IMR-90 (cell line): ENCODE measurements at regions not wholly inside any gene's neighbourhood (a gene's known extent, or its start where the extent isn't known, plus 50 kb on each side); places are given as distances from the start of the nearest gene placed in this dataset.

Experiments used
- ATAC-seq: fragments of 200-7000 bp; cut with Tn5 transposase; 2 replicates; pipeline ENCODE4 v1.9.1; 2020; ENCODE audit warnings: low read depth, mild to moderate bottlenecking, moderate library complexity
- BruUV-seq: library from RNA; stranded (reverse); fragments of 400-500 nt; replicated peaks from 2 replicates; lab custom pipeline; 2021; lab: Mats Ljungman, UMichigan
- CTCF ChIA-PET: fragments of 300-600 bp; formaldehyde crosslinking; extraction: SDS; loops from one replicate; lab custom pipeline; 2021; ENCODE audit warnings: antibody characterized with exemption; lab: Yijun Ruan, JAX
- POLR2A ChIA-PET: fragments of 300-600 bp; sonication (Branson Sonifier 250); formaldehyde crosslinking; loops from one replicate; lab custom pipeline; 2022; ENCODE audit warnings: antibody characterized with exemption; ENCODE audit not compliant: unreplicated experiment; lab: Charles Lee
- DNase-seq: peaks from one replicate; pipeline ENCODE4 v3.0.0; 2013
- H2AFZ ChIP-seq: replicated peaks from 2 replicates; pipeline ENCODE3; 2013; ENCODE audit warnings: low read length, mild to moderate bottlenecking; ENCODE audit not compliant: poor library complexity
- H2AK5ac ChIP-seq: 2 replicates; pipeline ENCODE4 v1.6.1; 2013; ENCODE audit warnings: low read depth, low read length, inconsistent platforms
- H2AK9ac ChIP-seq: replicated peaks from 2 replicates; pipeline ENCODE3; 2013; ENCODE audit warnings: mild to moderate bottlenecking, low read depth, low read length, moderate library complexity; ENCODE audit not compliant: poor library complexity
- H2BK120ac ChIP-seq: 2 replicates; pipeline ENCODE4 v1.6.1; 2013; ENCODE audit warnings: low read depth, low read length, inconsistent platforms
- H2BK15ac ChIP-seq: 3 replicates; pipeline ENCODE4 v1.6.1; 2013; ENCODE audit warnings: low read depth, low read length, inconsistent platforms
- H2BK20ac ChIP-seq: 2 replicates; pipeline ENCODE4 v1.6.1; 2013; ENCODE audit warnings: low read depth, mild to moderate bottlenecking, inconsistent platforms, low read length, moderate library complexity
- H2BK5ac ChIP-seq: 2 replicates; pipeline ENCODE4 v1.6.1; 2013; ENCODE audit warnings: mild to moderate bottlenecking, low read depth, low read length, inconsistent platforms; ENCODE audit not compliant: poor library complexity, severe bottlenecking
- H3K14ac ChIP-seq: replicated peaks from 2 replicates; pipeline ENCODE4 v1.6.1; 2013; ENCODE audit warnings: low read depth, low read length, inconsistent platforms
- H3K18ac ChIP-seq: 2 replicates; pipeline ENCODE4 v1.6.1; 2013; ENCODE audit warnings: low read depth, low read length, control low read depth
- H3K23ac ChIP-seq: 2 replicates; pipeline ENCODE4 v1.6.1; 2013; ENCODE audit warnings: low read depth, low read length, inconsistent platforms
- H3K27ac ChIP-seq: 2 replicates; pipeline ENCODE4 v1.5.1; 2013; ENCODE audit warnings: mild to moderate bottlenecking, control low read depth, low read length; ENCODE audit not compliant: insufficient read depth
- H3K27me3 ChIP-seq: 2 replicates; pipeline ENCODE4 v1.6.1; 2013; ENCODE audit warnings: low read length; ENCODE audit not compliant: control insufficient read depth, insufficient read depth
- H3K36me3 ChIP-seq: 2 replicates; pipeline ENCODE4 v1.6.1; 2013; ENCODE audit warnings: low read length, mixed read lengths; ENCODE audit not compliant: control insufficient read depth, insufficient read depth
- H3K4ac ChIP-seq: 2 replicates; pipeline ENCODE4 v1.6.1; 2013; ENCODE audit warnings: low read depth, low read length, inconsistent platforms
- H3K4me1 ChIP-seq: 2 replicates; pipeline ENCODE4 v1.6.1; 2013; ENCODE audit warnings: low read length, mixed read lengths; ENCODE audit not compliant: control insufficient read depth, insufficient read depth
- H3K4me2 ChIP-seq: 2 replicates; pipeline ENCODE4 v1.6.1; 2013; ENCODE audit warnings: low read depth, mild to moderate bottlenecking, control low read depth, low read length, moderate library complexity
- H3K4me3 ChIP-seq: 2 replicates; pipeline ENCODE4 v1.5.1; 2013; ENCODE audit warnings: low read depth, mild to moderate bottlenecking, control low read depth, low read length, moderate library complexity; ENCODE audit not compliant: insufficient read depth
- H3K56ac ChIP-seq: 2 replicates; pipeline ENCODE4 v1.6.1; 2013; ENCODE audit warnings: low read length, inconsistent platforms; ENCODE audit not compliant: insufficient read depth; ENCODE audit errors: extremely low read depth
- H3K79me1 ChIP-seq, 2 experiments: 2 replicates each; pipeline ENCODE4 v1.6.1; 2013; ENCODE audit warnings: low read length in 2 of 2, inconsistent platforms in 1 of 2, low read depth in 1 of 2
- H3K9ac ChIP-seq: 2 replicates; pipeline ENCODE4 v1.6.1; 2013; ENCODE audit warnings: low read depth, low read length, control low read depth
- H3K9me1 ChIP-seq: 2 replicates; pipeline ENCODE4 v1.6.1; 2013; ENCODE audit warnings: low read length, inconsistent platforms; ENCODE audit not compliant: insufficient read depth
- H3K9me3 ChIP-seq: 2 replicates; pipeline ENCODE4 v1.6.1; 2013; ENCODE audit warnings: low read length; ENCODE audit not compliant: control insufficient read depth, insufficient read depth
- H4K20me1 ChIP-seq: 2 replicates; pipeline ENCODE4 v1.6.1; 2013; ENCODE audit warnings: low read length, inconsistent platforms; ENCODE audit not compliant: insufficient read depth
- H4K5ac ChIP-seq: 2 replicates; pipeline ENCODE4 v1.6.1; 2013; ENCODE audit warnings: mild to moderate bottlenecking, low read depth, low read length, control low read depth
- H4K8ac ChIP-seq, 2 experiments: 2 replicates each; pipeline ENCODE4 v1.6.1; 2013; ENCODE audit warnings: low read depth in 2 of 2, low read length in 2 of 2, control low read depth in 1 of 2, inconsistent platforms in 1 of 2
- H4K91ac ChIP-seq: 2 replicates; pipeline ENCODE4 v1.6.1; 2013; ENCODE audit warnings: low read depth, low read length, inconsistent platforms; ENCODE audit not compliant: insufficient read depth
- BHLHE40 ChIP-seq: fragments of 150-350 bp; IDR thresholded peaks from 2 replicates; pipeline ENCODE4 v1.6.1; 2016; ENCODE audit warnings: mild to moderate bottlenecking, low read depth, low read length
- CEBPB ChIP-seq: IDR thresholded peaks from 2 replicates; pipeline ENCODE4 v1.6.1; 2012; ENCODE audit warnings: low read depth, low read length, improper control_type of control experiment
- CHD1 ChIP-seq: IDR thresholded peaks from 2 replicates; pipeline ENCODE4 v1.6.1; 2012; ENCODE audit warnings: low read depth, low read length, improper control_type of control experiment
- CTCF ChIP-seq: conservative IDR thresholded peaks from 2 replicates; pipeline ENCODE4 v1.5.1; 2012; ENCODE audit warnings: mild to moderate bottlenecking, low read depth, low read length, improper control_type of control experiment
- FOS ChIP-seq: fragments of 150-350 bp; IDR thresholded peaks from 2 replicates; pipeline ENCODE4 v1.6.1; 2016; ENCODE audit warnings: low read depth, low read length
- MAFK ChIP-seq: IDR thresholded peaks from 2 replicates; pipeline ENCODE4 v1.6.1; 2012; ENCODE audit warnings: low read depth, low read length, improper control_type of control experiment
- MAZ ChIP-seq: IDR thresholded peaks from 2 replicates; pipeline ENCODE4 v1.6.1; 2012; ENCODE audit warnings: low read depth, mild to moderate bottlenecking, low read length, improper control_type of control experiment, moderate library complexity, borderline replicate concordance
- MXI1 ChIP-seq: IDR thresholded peaks from 2 replicates; pipeline ENCODE4 v1.6.1; 2012; ENCODE audit warnings: low read depth, mild to moderate bottlenecking, low read length, moderate library complexity, borderline replicate concordance
- NFE2L2 ChIP-seq: fragments of 150-350 bp; IDR thresholded peaks from 2 replicates; pipeline ENCODE4 v1.6.1; 2016; ENCODE audit warnings: low read depth, mild to moderate bottlenecking, low read length
- POLR2A ChIP-seq: IDR thresholded peaks from 2 replicates; pipeline ENCODE4 v1.6.1; 2012; ENCODE audit warnings: mild to moderate bottlenecking, low read depth, low read length
- RAD21 ChIP-seq: IDR thresholded peaks from 2 replicates; pipeline ENCODE4 v1.6.1; 2012; ENCODE audit warnings: low read length, improper control_type of control experiment
- RCOR1 ChIP-seq: IDR thresholded peaks from 2 replicates; pipeline ENCODE4 v1.6.1; 2012; ENCODE audit warnings: mild to moderate bottlenecking, low read length, improper control_type of control experiment; ENCODE audit not compliant: insufficient replicate concordance
- RFX5 ChIP-seq: IDR thresholded peaks from 2 replicates; pipeline ENCODE4 v1.8.0; 2012; ENCODE audit warnings: low read depth, mild to moderate bottlenecking, low read length, moderate library complexity
- SMC3 ChIP-seq: fragments of 150-350 bp; IDR thresholded peaks from 2 replicates; pipeline ENCODE4 v1.6.1; 2016; ENCODE audit warnings: low read depth, mild to moderate bottlenecking, antibody characterized with exemption, low read length, moderate library complexity
- USF2 ChIP-seq: fragments of 150-350 bp; IDR thresholded peaks from 2 replicates; pipeline ENCODE4 v1.6.1; 2017; ENCODE audit warnings: mild to moderate bottlenecking, antibody characterized with exemption, low read length, low read depth
- WGBS, 2 experiments: methylation state at CpG; one replicate each; pipeline versions ENCODE4 v1.1.5 to v1.1.7; 2013; ENCODE audit warnings: missing lambda C conversion rate in 2 of 2; ENCODE audit not compliant: insufficient read length in 1 of 2; ENCODE audit errors: extremely low coverage in 2 of 2; 5-methylcytosine and 5-hydroxymethylcytosine counted together
- dilution Hi-C: fragments of 300-500 bp; cut with HindIII; formaldehyde crosslinking; loops from one replicate; pipeline ENCODE4 v1.14.3; 2018; ENCODE audit warnings: low sequenced_read_pairs; ENCODE audit not compliant: unreplicated experiment
- in situ Hi-C: fragments of 300-500 bp; cut with MboI; formaldehyde crosslinking; loops from 3 replicates; pipeline ENCODE4 v1.14.3; 2019; ENCODE audit warnings: low sequenced_read_pairs, inconsistent platforms, mixed read lengths
- intact Hi-C: fragments of 100-400 bp; cut with micrococcal nuclease; formaldehyde crosslinking; loops from 2 replicates; pipeline ENCODE4 v1.10.0; 2022
- TF ChIP-seq, protein P1 (sequence below): fragments of 150-350 bp; IDR thresholded peaks from 2 replicates; pipeline ENCODE4 v1.6.1; 2016; ENCODE audit warnings: low read depth, mild to moderate bottlenecking, low read length, moderate library complexity, borderline replicate concordance

GRCh38 chr12:127819056-127819455 lies 447.9 kb upstream of the TMEM132C start:
- Histone ChIP-seq H3K18ac (no peak overlapping the region), H4K91ac (no peak overlapping the region), H3K4me1 (no peaks in the 10 kb centered on the region), H3K27me3 (no peaks in the 10 kb centered on the region), H4K8ac (no peak overlapping the region), H3K79me1 (no peaks in the 10 kb centered on the region), H4K5ac (no peak overlapping the region), H3K4ac (no peak overlapping the region), H2AK5ac (no peak overlapping the region), H2AFZ (no peak overlapping the region), H2BK20ac (no peak overlapping the region), H4K20me1 (no peaks in the 10 kb centered on the region), H3K36me3 (no peaks in the 10 kb centered on the region), H2BK15ac (no peak overlapping the region), H3K4me2 (no peak overlapping the region), H3K9me1 (no peaks in the 10 kb centered on the region), H2AK9ac (no peak overlapping the region), H2BK120ac (no peak overlapping the region), H3K9ac (no peak overlapping the region), H2BK5ac (no peak overlapping the region), H3K9me3 (peaks cover 25% of the 10 kb centered on the region), H3K14ac (no peak overlapping the region), H3K56ac (no peak overlapping the region), H3K23ac (no peak overlapping the region), H3K4me3 (no peak overlapping the region), H3K27ac (no peak overlapping the region)
- in situ Hi-C loops (no loop called here), dilution Hi-C loops (no loop called here), intact Hi-C loops (no loop called here)
- POLR2A ChIA-PET: no interaction called here
- no peak for ATAC-seq
- no peak for TF ChIP-seq POLR2A
- no peak for TF ChIP-seq FOS
- no peak for TF ChIP-seq RCOR1
- TF ChIP-seq RFX5: no peak
- TF ChIP-seq CEBPB: no peak
- TF ChIP-seq NFE2L2: no peak
- TF ChIP-seq SMC3: no peak
- TF ChIP-seq CHD1: no peak
- no peak for TF ChIP-seq BHLHE40
- TF ChIP-seq CTCF: no peak
- no peak for TF ChIP-seq MAFK
- no peak for TF ChIP-seq MXI1
- no peak for TF ChIP-seq RAD21
- TF ChIP-seq, protein P1, sequence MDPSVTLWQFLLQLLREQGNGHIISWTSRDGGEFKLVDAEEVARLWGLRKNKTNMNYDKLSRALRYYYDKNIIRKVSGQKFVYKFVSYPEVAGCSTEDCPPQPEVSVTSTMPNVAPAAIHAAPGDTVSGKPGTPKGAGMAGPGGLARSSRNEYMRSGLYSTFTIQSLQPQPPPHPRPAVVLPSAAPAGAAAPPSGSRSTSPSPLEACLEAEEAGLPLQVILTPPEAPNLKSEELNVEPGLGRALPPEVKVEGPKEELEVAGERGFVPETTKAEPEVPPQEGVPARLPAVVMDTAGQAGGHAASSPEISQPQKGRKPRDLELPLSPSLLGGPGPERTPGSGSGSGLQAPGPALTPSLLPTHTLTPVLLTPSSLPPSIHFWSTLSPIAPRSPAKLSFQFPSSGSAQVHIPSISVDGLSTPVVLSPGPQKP: no peak
- no peak for TF ChIP-seq MAZ
- no peak for TF ChIP-seq USF2
- no peak for DNase-seq
- CTCF ChIA-PET: no interaction called here
- WGBS, 2 experiments: no CpG with 5 or more reads among the region's 4 CpGs
- no TSS peak for BruUV-seq
